ENCODE measurements at regions not wholly inside any gene's neighbourhood (a gene's known extent, or its start where the extent isn't known, plus 50 kb on each side); places are given as distances from the start of the nearest gene placed in this dataset.

- no peak for DNase-seq (ENCODE audit: low spot score)
- Histone ChIP-seq H3K36me3 (ENCODE audit: low read depth) (no peaks in the 10 kb centered on the region), H3K4me1 (ENCODE audit: insufficient read depth, poor library complexity, severe bottlenecking) (no peaks in the 10 kb centered on the region), H3K4me3 (ENCODE audit: severe bottlenecking) (no peak overlapping the region), H3K27ac (ENCODE audit: poor library complexity, severe bottlenecking) (no peak overlapping the region), H3K9me3 (ENCODE audit: severe bottlenecking) (no peaks in the 10 kb centered on the region), H3K27me3 (ENCODE audit: insufficient read depth, poor library complexity, severe bottlenecking) (no peaks in the 10 kb centered on the region)
- TF ChIP-seq CTCF (IDR thresholded peaks at IDR 0.05; ENCODE audit: poor library complexity, severe bottlenecking): no peak
- ATAC-seq (ENCODE audit: low read depth): no peak
These were observed 228.4 kb upstream of the SLC39A10 start for GRCh38 chr2:195428673-195429072.

GRCh38 chr2:195425328-195425727 is 231.7 kb upstream of the SLC39A10 start:
- Histone ChIP-seq H3K4me1 (ENCODE audit: insufficient read depth, poor library complexity, severe bottlenecking) (no peaks in the 10 kb centered on the region), H3K4me3 (ENCODE audit: severe bottlenecking) (no peak overlapping the region), H3K36me3 (ENCODE audit: low read depth) (no peaks in the 10 kb centered on the region), H3K27ac (ENCODE audit: poor library complexity, severe bottlenecking) (no peak overlapping the region), H3K9me3 (ENCODE audit: severe bottlenecking) (no peaks in the 10 kb centered on the region), H3K27me3 (ENCODE audit: insufficient read depth, poor library complexity, severe bottlenecking) (no peaks in the 10 kb centered on the region)
- DNase-seq (ENCODE audit: low spot score) (no peak), ATAC-seq (ENCODE audit: low read depth) (no peak)
- no peak for TF ChIP-seq CTCF (IDR thresholded peaks at IDR 0.05; ENCODE audit: poor library complexity, severe bottlenecking)

- no peak for TF ChIP-seq CTCF (IDR thresholded peaks at IDR 0.05; ENCODE audit: poor library complexity, severe bottlenecking)
- ATAC-seq (ENCODE audit: low read depth) (no peak), DNase-seq (ENCODE audit: low spot score) (no peak)
- no peak overlapping the region for H3K4me3 ChIP-seq (ENCODE audit: severe bottlenecking)
- no peak overlapping the region for H3K27ac ChIP-seq (ENCODE audit: poor library complexity, severe bottlenecking)
- no peaks in the 10 kb centered on the region for H3K36me3 ChIP-seq (ENCODE audit: low read depth)
- no peaks in the 10 kb centered on the region for H3K4me1 ChIP-seq (ENCODE audit: insufficient read depth, poor library complexity, severe bottlenecking)
- no peaks in the 10 kb centered on the region for H3K9me3 ChIP-seq (ENCODE audit: severe bottlenecking)
- no peaks in the 10 kb centered on the region for H3K27me3 ChIP-seq (ENCODE audit: insufficient read depth, poor library complexity, severe bottlenecking)
These were observed 238.0 kb upstream of the SLC39A10 start for GRCh38 chr2:195419033-195419432.

- H3K4me3 ChIP-seq (ENCODE audit: severe bottlenecking): no peak overlapping the region
- H3K27me3 ChIP-seq (ENCODE audit: insufficient read depth, poor library complexity, severe bottlenecking): no peaks in the 10 kb centered on the region
- no peak for ATAC-seq (ENCODE audit: low read depth)
- no peaks in the 10 kb centered on the region for H3K36me3 ChIP-seq (ENCODE audit: low read depth)
- H3K9me3 ChIP-seq (ENCODE audit: severe bottlenecking): no peaks in the 10 kb centered on the region
- no peak for TF ChIP-seq CTCF (IDR thresholded peaks at IDR 0.05; ENCODE audit: poor library complexity, severe bottlenecking)
- no peak overlapping the region for H3K27ac ChIP-seq (ENCODE audit: poor library complexity, severe bottlenecking)
- no peaks in the 10 kb centered on the region for H3K4me1 ChIP-seq (ENCODE audit: insufficient read depth, poor library complexity, severe bottlenecking)
- DNase-seq (ENCODE audit: low spot score): no peak
These were observed 242.4 kb upstream of the SLC39A10 start for GRCh38 chr2:195414537-195415100.

- no peaks in the 10 kb centered on the region for H3K36me3 ChIP-seq (ENCODE audit: low read depth)
- ATAC-seq (ENCODE audit: low read depth): no peak
- no peaks in the 10 kb centered on the region for H3K27me3 ChIP-seq (ENCODE audit: insufficient read depth, poor library complexity, severe bottlenecking)
- H3K4me3 ChIP-seq (ENCODE audit: severe bottlenecking): no peak overlapping the region
- no peak for TF ChIP-seq CTCF (IDR thresholded peaks at IDR 0.05; ENCODE audit: poor library complexity, severe bottlenecking)
- DNase-seq (ENCODE audit: low spot score): no peak
- no peaks in the 10 kb centered on the region for H3K4me1 ChIP-seq (ENCODE audit: insufficient read depth, poor library complexity, severe bottlenecking)
- no peaks in the 10 kb centered on the region for H3K9me3 ChIP-seq (ENCODE audit: severe bottlenecking)
- H3K27ac ChIP-seq (ENCODE audit: poor library complexity, severe bottlenecking): no peak overlapping the region
These were observed 243.1 kb upstream of the SLC39A10 start for GRCh38 chr2:195413944-195414343.
